IMR-90 (cell line): ENCODE measurements at regions not wholly inside any gene's neighbourhood (a gene's known extent, or its start where the extent isn't known, plus 50 kb on each side); places are given as distances from the start of the nearest gene placed in this dataset.

Source experiments
- CTCF ChIP-seq: conservative IDR thresholded peaks from 2 replicates; pipeline ENCODE4 v1.5.1; 2012; ENCODE audit warnings: mild to moderate bottlenecking, low read depth, low read length, improper control_type of control experiment
- MXI1 ChIP-seq: IDR thresholded peaks from 2 replicates; pipeline ENCODE4 v1.6.1; 2012; ENCODE audit warnings: low read depth, mild to moderate bottlenecking, low read length, moderate library complexity, borderline replicate concordance
- RCOR1 ChIP-seq: IDR thresholded peaks from 2 replicates; pipeline ENCODE4 v1.6.1; 2012; ENCODE audit warnings: mild to moderate bottlenecking, low read length, improper control_type of control experiment; ENCODE audit not compliant: insufficient replicate concordance
- SMC3 ChIP-seq: fragments of 150-350 bp; IDR thresholded peaks from 2 replicates; pipeline ENCODE4 v1.6.1; 2016; ENCODE audit warnings: low read depth, mild to moderate bottlenecking, antibody characterized with exemption, low read length, moderate library complexity

- TF ChIP-seq CTCF (no peak), SMC3 (no peak), MXI1 (no peak), RCOR1 (no peak)
These were observed 57.0 kb downstream of the RASL11A start for GRCh38 chr13:27327633-27328032.
